NAMALWA (cell line): ENCODE measurements at regions not wholly inside any gene's neighbourhood (a gene's known extent, or its start where the extent isn't known, plus 50 kb on each side); places are given as distances from the start of the nearest gene placed in this dataset.

ENCODE experiments used
- DNase-seq: peaks from one replicate; pipeline ENCODE4 v3.0.0-alpha.2; 2015; ENCODE audit warnings: low spot score

DNA sequence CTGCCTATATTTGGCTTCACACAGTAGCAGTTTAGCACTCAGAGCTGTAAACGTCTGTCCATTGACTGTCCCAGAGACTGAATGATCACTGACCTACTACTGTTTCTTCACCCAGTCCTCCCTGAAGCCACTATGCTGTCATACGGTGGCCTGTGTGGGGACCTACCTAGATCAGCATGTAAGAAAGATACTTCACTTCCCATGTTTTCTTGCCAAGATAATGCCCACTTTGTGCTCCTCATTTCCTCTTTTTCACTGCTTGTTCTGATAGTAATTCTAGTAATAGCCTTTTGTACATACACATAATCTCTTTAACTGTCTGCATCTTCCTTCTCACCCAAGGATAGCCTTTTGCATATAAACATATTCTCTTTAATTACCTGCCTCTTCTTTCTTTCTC, 109.9 kb upstream of the TIAM2 start:
- DNase-seq = no peak

DNA sequence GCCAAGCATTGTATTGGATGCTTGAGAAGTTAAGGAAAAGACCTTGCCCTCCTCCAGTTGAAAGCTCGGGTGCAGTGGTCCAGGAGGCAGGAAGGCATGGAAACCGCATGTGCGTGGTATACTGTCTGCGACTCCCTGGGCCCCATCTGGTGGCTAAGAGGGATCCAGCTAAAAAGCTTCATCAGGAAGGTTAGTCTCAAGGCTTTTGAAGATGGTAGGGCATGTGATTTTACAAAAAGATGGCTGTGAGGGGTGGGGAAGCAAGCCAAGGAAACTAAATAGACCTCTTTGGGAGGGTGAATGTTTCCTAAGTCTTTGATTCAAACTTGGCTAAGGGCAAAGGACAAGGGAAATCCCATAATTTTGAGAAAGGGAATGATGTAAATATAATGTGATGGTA, 109.1 kb upstream of the TIAM2 start:
- DNase-seq = no peak

DNA sequence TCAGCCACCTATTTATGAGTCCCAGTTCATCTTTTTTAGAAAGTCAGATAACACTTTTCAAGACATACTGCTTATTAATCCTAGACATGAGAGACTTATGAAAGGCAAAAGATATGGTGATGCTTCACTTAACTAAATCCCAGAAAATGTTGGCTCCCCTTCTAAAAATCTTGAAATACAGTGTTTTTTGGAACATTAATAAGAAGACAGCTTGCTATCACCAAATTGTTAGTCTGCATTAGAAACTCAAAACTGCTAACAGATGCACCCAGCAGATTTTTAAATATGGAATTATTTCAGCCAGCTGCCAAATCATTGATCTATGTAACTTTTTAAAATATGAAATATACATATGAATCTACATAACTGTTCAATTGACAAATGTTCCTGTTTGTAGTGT, 108.6 kb upstream of the TIAM2 start:
- no peak for DNase-seq

DNA sequence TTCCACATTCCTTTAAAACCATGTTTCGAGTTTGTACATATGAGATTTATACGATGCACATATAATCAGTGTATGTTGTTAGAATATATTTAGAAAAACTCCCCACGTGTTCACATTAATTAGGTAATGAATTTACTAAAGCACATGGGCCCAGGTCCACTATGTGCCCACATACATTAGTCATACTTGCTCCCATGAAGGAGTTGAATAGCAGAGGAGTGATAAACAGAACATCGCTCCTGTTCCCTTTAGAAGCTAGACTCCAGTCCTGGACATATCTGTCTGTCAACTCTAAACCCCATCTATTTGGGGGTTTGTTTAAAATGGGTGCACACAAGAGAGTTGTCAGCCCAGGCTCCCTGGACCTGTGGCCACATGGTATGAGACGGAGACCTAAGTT, 108.1 kb upstream of the TIAM2 start:
- DNase-seq = no peak

DNA sequence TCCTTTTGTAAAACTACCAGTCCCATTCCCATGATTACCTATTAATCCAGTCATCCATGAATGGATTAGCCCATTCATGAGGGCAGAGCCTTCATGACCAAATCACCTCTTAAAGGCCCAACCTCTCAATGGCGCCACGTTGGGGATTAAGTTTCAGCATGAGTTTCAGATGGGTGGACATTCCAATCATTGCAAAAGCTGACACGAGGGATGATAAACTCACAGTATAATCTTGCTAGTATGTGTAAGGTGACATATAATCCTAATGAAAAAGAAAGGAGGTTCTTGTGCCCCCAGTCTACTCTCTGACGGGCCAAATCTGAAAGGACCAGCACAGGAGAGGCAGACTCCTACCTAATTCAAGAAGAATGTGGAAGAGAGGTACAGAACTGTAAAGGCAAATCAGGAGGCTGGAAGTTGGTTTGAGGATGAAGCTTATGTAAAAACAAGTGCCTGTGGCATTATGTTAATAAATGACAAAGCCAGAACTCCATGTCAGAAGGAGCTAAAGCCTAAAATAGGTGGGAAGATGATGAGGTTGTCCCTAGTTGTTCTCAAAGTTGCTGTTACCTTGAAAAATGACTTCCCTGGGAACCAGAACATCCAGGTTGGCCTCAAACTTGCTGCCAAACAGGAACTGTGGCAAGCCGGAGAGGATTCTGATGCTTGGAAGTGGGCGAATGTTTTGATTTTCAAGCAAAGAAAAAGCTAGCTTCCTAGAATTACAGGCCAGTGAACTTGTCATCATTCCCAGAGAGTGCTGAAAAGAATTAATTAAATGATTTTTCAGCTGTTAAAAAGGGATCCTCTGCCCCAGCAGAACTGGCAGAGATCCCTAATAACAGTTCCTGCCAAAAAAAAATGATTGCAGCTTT, 106.5 kb upstream of the TIAM2 start:
- DNase-seq = no peak

DNA sequence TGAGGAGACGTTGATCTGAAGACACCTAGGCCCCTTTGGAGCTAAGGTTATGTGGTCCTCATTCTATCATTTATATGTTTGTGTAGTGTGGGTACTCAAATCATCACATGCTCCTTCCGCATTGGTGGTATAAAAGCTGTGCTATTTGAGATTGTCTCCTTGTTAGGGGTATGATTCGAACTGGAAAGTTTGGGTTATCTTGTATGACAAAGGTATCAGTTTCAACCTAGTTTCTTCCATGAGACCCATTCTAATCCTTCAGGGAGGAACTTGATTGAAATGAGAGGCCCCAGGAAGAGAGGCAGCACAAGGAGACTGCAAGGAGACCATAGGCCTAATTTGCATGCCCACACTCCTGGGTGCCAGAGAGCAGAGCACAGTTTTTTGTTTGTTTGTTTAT, 104.2 kb upstream of the TIAM2 start:
- DNase-seq = no peak

DNA sequence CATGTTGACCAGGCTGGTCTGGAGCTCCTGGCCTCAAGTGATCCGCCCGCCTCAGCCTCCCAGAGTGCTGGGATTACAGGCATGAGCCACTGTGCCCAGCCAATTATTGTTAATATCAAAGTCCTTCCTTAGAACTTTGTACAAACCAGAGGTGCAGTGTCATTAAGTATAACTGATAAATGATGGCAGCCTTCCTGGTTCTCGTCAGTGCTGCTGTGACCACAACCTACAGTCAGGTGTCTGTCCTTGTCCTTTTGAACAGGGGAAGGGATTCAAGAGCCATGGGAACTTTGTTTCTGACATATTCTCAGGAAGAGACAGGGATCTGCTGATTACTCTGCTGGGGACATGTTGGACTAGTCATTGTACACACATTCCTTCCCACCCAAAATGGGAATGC, 103.2 kb upstream of the TIAM2 start:
- no peak for DNase-seq

DNA sequence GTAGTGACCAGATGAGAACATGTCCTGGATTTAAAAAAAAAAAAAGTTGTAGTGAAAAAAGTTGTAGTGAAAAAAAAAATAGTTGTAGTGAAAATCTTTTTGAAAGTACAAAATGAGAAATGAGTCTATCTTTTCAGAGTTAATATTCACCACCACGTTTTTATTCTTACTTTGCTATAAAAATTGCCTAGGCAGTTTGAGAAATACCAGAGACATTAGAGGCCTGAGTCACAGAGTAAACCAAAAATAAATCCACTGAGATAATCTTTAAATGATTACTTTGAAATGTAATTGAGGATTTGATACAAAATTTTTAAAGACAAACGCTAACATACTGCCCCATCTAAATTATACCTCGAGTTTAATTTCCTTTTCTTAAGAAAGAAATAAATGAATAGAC, 101.2 kb upstream of the TIAM2 start:
- no peak for DNase-seq

DNA sequence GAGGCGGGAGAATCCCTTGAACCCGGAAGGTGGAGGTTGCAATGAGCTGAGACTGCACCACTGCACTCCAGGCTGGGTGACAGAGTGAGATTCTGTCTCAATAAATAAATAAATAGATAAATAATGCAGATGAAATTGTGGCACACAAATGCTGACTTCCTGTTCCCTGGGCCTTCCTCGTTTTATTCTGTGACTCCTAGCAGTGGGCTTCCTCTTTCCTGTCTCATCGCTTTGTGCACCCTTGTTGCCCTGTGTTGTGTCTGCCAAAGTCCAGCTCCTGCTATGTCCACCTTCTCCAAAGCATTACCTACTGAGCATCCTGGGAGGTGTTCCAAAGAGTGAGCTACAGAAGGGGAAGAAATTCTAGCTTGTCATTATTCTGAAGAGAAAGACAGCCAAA, 100.2 kb upstream of the TIAM2 start:
- no peak for DNase-seq

DNA sequence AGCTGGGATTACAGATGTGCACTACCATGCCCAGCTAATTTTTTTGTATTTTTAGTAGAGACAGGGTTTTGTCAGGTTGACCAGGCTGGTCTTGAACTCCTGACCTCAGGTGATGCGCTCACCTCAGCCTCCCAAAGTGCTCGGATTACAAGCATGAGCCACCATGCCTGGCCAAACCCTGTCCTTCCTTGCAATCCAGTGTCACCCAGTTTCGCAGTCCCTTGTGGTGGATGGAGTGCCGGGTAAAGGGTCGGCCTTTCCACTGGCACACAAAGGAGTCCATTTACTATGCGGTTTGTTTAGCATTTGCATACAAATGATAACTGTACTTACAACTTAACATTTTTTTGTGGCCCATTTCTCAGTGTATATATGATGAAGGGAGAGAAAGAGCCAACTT, 99.3 kb upstream of the TIAM2 start:
- no peak for DNase-seq

DNA sequence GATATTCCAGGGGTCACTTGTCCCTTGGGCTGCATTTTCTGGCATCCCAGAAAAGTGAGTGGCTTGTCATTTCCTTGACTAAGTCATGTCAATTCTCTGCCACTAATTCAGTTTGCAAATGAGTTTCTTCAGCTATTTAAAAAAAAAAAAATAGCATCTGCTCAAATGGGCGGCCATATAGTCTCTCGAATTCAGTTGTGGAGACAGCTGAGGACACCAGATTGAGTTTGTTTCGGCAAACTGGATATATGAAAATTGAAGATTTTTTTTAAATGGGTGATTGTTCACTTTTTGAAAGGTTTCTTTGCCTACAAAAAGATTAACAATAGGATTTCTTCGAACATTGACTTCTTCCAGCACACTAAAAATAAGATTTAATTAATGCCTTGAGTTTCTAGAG, 96.3 kb upstream of the TIAM2 start:
- DNase-seq = no peak

DNA sequence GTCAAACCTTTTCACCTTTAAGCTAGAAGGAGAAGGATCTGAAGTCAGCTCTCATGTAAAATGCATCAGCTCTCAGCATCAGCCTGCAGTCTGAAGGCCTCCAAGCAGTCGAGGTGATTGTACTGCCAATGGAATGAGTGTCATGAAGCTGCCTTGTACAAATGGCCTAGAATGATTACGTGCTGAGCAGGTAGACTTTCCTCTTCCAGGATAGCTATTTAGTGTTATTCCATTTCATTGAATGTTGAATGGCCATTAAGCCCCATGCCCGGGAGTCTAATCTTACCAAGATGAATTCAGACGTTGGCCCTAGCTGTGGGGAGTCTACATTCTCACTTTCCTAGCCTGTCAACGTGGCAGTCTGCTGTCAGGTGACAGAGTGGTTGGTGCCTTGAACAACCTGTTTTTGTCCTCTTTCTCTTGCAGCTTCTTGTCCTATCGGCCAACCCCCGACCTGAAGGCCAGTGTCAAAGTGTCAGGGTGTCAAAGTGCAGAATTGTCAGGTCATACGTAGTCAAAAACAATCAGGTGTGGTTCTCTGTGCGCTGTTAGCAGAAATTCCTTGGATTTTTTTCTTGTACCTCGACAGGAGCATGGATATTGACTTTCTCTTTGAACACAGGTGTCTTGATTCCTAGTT, 95.2 kb upstream of the TIAM2 start:
- no peak for DNase-seq

DNA sequence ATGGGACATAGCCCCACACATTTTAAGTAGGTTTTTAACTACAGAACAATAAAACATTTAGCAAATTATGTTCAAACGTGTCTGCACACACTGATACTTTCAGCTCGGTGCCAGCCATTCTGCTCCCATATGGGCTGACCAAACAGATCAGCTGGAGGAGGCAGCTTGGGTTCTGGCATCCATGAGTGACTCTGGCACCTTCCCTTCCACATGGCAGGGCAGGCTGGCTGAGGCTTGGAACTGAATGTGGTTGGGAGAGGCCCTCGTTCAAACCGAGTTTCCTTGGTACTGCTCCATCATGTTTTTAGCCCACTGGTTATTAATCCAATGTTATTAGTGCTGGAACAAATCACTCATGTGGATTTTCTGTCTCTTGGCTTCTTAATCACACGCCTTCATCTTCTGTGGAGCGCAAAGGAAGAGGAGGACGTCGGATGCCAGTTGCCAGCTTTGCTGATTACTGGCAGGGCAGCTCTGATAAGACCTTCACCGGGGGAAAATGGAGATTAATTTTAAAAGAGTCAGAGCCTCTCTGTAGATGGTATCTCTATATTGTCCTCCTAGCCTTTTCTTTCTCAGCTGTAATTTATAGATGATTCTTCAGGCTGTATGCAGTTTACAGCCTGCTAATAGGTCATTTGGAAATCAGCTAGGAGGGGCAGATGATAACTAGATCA, 93.1 kb upstream of the TIAM2 start:
- no peak for DNase-seq

DNA sequence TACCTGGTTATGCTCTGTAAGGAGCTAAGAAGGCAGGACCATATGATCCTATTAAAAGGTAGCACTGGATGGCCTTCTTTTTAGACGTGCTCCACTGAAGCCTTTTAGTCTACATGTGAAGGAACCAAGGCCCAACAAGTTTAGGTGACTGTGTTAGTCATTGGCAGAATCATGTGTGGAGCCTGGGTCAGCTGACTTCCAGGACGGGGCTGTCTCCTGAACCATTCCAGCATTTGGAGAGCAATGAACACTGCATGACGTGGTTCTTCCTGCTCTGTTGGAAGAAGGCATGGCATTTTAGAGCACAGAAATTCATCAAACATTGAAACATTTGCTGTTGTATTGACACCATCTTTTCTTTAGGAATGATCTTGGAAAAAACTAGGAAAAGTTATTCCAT, 87.8 kb upstream of the TIAM2 start:
- DNase-seq = no peak

DNA sequence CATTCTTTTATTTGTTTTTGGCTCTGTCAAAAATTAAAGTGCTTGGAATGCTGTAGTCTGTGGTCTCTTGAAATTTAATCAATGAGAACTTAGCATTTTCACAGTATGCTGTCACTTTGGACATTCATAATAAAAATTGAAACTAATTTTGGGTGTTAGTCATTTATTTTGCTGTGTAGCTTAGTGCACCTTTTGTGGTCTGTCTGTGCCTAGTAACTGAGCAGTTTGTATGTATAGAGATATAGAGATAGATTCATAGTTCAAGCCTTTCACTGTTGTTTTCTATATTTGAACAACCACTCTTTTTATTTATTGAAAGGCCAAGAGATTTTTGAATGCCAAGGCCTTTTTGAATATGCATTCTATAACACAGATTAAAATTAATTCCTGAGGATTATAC, 86.4 kb upstream of the TIAM2 start:
- no peak for DNase-seq

DNA sequence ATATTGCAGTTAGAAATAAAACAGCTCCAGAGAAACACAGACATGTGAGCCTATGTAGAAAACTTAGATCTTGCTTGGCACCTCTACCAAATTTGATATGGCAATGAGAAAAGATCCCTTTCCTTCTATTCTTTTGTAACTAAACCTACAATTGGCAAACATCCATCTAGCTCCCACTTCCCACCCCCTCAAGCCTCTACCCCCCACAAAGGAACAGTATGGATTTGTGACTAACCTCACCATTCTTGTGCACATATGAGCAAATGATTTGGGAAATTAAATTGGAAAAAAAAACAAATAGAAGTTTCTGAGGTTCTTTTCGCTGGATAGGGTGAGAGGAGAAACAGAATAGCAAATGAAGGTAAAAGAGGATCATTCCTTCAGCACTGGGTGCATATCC, 85.8 kb upstream of the TIAM2 start:
- no peak for DNase-seq

DNA sequence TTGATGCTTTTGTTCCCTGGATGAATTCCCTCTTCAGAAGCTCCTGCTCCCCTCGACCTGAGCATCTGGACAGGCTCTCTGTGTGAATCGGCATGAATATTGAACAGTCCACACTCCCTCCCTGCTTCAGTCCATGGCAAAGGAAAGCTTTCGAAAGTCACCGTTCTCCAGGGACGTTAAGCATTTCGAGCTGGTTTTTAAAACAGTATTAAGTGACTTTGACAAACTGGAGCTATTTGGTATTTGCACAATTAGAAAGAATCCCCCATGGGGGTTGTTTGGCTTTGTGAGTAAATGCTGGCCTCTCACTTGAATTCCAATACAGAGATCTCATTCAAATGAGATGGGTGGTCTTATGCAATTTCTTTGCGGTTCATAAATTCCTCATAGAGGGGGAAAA, 85.3 kb upstream of the TIAM2 start:
- no peak for DNase-seq

DNA sequence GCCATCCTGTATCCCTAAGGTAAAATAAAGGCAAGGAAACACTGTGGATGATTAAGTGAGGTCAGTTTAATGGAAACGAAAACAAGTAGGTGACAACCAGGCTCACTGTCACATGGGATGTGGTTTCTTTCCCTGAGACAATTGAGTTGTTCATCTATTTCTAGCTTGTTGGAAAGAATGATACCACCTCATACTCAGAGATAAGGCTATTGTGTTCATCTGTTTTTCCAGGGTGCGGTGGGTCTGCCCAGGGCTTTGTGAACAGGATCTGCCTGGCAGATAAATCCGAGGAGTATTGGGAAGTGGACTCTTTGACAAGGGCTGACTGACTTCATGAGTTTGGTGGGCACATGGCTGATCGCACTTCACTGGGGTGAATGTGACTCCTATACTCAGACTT, 80.8 kb upstream of the TIAM2 start:
- DNase-seq = no peak

DNA sequence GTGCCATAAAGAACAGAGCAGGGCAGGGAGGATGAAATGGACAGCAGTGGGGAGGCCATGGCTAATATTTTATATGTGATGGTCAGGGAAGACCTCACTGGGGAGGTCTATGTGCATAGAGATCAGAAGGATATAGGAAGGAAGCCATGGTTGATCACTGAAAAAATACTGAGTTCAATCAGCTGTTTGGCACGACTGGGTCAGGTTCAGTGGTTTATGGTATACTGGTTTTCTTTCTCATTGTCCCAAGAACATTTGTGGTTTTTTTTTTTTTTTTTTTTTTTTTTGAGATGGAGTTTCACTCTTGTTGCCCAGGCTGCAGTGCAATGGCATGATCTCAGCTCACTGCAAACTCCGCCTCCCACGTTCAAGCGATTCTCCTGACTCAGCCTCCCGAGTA, 78.3 kb upstream of the TIAM2 start:
- DNase-seq = no peak

DNA sequence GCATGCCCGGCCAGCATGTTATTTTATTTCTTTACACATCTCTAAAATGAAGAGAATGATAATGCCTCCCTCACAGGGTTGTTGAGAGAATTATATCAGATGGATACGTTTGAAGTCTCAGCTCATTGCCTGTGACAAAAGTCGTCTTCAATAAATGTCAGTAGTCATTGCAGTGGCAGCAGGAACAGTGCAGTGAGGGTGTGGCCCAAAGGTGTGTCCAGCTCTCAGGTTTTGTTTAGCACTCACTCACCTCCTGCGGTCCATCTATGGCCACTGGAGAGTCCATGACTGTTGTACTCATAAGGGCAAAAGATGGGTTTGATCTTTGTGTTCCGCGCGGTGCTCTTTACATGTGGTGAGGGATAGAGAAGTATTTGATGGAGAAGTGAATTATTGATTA, 77.2 kb upstream of the TIAM2 start:
- no peak for DNase-seq

DNA sequence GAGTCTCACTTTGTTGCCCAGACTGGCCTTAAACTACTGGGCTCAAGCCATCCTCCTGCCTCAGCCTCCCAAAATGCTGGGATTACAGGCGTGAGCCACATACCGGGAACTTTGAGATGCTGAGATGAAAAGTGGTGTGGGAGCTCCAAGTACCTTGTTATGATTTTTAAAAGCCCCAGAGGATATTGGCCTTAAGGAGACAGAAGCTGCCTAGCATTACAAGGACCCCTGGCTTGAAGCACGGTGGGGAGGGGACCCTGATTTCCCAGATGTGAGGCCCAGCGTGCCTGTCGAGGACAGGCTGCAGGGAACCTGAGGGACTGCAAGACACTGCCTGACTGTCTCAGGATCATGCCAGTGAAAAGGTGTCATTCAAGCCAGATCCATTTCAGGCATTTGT, 75.3 kb upstream of the TIAM2 start:
- no peak for DNase-seq

DNA sequence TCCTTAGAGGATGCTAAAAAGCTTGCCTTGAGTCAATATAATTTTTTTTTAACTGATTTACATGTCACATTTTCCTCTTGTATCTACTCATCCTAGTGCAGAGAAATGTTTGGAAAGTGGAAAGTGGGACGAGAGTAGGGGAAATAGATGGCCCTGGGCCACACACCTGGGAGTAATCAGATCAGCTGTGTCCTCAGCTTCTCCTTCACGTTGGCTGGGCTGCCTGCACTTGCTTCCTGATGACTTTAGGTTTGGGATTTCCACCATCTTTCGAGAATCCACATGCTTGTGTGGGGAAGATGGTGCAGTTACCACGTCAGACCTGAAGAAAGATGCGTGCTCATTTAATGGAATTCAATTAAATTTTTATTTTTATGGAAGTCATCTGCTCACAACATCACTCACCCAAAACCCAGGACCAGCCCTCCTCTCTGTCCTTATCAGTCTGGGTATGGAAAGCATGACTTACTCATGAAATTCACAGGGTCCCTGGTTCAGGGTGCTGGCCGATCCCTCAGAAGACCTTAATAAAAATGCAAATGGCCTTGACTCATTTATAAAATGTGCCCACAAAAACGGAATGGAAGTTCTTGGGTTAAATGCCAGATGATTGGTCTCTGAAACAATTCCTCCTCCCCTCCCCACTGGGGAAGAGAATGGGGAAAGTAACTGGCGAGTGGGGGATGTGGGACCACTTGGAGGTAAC, 74.5 kb upstream of the TIAM2 start:
- DNase-seq = no peak

DNA sequence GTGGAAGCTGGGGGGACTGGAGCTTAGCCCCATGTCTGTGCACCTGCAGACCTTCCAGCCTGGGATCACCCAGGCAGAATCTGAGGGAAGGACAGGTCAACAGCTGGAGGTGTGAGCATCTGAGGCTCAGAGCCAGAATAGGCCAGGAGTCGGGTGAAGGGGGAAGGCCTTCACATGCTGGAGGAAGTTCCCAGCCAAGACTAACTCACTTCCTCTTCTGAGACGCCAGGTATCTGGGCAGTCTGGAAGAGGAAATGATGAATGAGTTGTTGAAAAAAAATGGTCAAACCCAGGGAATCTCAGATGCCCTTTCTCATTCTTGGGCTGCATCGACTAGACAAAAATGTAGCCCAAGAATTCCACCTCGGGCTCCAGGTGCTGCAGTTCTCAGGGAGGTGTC, 73.6 kb upstream of the TIAM2 start:
- peak; percentile 10 for DNase-seq
